CD4-positive, alpha-beta T cell treated with Interleukin-10 for 1 hour (primary cell): ENCODE measurements at regions not wholly inside any gene's neighbourhood (a gene's known extent, or its start where the extent isn't known, plus 50 kb on each side); places are given as distances from the start of the nearest gene placed in this dataset.
"Not testable (repeated sequence)": the region's sequence is repeated elsewhere in the genome, so short reads cannot be mapped to it uniquely, and the experiment has no call there.

Experiments used
- DNase-seq: peaks from one replicate; pipeline ENCODE4 v3.0.0-alpha.2; 2020

DNA sequence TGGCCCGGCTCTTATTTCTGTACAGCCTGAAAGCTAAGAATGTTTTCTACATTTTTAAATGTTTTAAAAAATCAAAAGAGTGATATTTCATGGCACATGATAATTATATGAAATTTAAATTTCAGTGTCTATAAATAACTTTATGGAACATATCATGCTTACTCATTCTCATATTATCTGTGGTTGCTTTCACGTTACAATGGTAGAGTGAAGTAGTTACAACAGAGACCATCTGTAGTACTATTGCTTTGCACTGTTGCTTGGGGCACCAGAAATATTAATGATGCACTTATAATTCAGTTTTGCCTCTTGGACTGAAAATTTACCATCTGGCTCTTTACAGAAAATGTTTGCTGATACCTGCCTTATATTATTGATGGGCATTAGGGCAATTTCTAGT, 481.6 kb downstream of the PLPP3 start:
- DNase-seq = no peak

DNA sequence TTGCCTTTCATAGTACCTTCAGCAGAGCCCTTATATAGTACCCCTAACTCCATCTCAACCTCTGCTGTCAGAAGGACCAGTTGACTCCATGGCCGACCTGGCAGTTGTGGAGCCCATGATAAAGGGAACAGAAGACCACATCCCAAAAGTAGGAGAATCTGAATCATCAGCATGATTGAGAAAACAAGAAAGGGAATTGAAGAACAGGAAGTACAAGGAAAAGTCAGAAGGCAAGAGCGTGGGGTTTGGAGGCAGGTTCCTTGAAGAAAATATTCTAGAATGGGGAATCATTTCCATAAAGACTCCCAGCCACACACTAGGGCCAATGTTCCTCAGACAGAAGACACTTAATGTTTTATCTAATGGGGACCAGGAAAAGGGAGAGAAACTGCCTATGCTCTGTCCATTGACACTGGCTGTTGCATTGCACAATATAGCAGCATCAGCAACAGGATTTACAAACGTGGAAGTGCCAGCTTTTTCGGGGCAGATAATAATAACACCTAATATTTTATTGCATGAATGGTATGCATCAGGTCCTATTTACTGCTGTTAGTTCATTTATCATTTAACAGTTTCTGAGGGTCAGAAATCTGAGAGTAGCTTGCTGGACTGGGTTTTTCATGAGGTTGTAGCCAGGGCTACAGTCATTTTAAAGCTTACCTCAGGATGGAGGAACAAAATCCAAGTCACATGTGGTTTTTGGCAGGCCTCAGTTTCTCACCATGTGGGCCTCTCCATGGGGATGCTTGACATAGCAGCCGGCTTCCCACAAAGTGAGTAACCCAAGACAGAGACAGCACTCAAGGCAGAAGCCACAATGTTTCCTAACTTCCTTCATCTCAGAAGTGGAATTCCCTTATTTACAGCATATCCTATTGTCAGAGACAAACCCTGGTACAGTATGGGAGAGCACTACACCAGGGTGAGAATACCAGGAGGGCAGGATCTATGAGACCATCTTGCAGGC, 483.4 kb downstream of the PLPP3 start:
- DNase-seq = no peak

DNA sequence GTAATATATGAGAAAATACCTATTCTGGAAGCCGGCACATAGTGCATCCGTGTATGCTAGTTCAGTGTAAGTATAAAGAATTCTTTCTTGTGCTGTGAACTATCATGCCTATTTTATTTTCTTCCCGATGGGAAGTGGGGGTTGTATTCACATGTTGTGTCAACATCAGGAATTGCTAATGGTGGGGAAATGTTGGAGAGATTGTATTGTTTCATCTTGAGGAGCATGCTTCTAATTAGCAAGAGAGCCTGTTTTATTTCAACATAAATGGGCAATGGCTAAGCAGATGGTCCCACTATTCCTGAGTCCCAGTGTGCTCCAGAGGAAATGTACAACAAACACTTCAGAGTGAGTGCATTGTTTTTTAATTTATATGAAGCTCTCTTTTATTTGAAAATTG, 485.2 kb downstream of the PLPP3 start:
- no peak for DNase-seq

DNA sequence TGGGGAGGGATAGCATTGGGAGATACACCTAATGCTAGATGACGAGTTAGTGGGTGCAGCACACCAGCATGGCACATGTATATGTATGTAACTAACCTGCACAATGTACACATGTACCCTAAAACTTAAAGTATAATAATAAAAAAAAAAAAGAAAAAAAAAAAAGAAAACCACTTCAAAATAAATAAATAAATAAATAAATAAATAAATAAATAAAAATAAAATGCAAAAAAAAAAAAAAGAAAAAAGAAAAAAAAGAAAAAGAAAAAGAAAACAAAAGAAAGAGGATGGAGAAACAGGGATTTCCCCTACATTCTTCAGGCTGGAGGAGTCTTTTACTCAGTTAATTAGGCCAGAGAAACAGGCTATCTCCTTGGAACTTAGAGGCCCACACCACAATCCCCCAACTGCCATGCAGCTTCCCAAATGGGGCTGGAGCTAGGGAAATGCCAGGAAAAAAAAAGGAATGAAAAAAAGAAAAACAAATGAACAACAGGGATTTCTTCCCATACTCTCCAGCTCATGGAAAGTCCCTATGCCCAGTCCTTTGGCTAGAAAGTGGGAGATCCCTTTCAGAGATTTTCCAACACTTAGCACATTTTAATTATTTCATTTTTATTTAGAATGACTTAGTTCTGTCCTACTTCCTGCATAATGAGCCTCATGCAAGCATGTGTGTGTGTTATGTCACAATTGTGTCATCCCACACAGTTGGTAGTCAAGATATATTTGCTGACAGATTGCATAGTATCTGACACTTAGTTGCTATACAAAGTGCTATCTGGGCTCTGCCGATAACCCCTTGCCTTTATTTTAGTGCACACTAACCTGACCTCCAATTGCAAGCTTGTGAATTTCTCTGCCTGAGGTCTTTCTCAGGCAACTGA, 486.4 kb downstream of the PLPP3 start:
- DNase-seq = no peak

DNA sequence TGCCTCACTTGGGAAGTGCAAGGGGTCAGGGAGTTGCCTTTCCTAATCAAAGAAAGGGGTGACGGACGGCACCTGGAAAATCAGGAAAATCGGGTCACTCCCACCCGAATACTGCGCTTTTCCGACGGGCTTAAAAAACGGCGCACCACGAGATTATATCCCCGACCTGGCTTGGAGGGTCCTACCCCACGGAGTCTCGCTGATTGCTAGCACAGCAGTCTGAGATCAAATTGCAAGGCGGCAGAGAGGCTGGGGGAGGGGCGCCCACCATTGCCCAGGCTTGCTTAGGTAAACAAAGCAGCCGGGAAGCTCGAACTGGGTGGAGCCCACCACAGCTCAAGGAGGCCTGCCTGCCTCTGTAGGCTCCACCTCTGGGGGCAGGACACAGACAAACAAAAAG, 489.5 kb downstream of the PLPP3 start:
- DNase-seq = not testable (repeated sequence)

DNA sequence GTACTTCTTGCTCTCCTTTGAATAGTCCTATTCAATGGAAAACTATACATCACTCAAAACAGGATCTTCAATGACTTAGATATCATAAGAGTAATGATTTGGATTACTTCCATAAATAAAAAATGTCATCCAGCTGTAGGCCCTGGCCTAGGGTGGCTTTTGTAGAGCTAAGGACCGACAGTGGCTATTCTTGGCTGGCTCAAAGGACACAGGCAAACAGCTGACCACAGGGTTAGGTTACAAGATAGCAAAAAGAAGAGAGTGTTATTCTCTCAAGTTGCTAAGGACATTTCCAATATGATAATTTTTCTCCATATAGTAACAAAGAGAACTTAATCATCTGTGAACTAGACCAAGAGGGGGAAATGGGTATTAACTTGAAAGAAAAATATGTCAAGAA, 495.1 kb downstream of the PLPP3 start:
- DNase-seq = no peak

DNA sequence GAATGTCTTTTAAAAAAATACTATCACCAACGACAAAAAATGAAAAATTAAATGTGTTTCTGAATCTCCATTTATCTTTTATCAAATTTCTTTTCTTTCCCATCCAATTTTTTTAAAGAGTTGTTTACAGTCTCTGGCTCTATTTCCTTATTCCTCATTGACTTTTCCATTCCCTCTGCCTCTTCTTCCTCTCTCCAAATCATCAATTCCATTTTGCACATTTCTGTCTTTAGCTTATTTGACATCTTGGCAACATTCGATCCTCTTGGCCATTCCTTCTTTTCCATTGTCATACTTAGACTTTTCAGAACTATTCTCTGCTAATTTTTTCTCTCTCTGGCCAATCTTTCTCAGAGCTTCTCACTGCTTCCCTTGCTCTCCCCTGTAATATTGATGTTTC, 497.6 kb downstream of the PLPP3 start:
- DNase-seq = no peak

DNA sequence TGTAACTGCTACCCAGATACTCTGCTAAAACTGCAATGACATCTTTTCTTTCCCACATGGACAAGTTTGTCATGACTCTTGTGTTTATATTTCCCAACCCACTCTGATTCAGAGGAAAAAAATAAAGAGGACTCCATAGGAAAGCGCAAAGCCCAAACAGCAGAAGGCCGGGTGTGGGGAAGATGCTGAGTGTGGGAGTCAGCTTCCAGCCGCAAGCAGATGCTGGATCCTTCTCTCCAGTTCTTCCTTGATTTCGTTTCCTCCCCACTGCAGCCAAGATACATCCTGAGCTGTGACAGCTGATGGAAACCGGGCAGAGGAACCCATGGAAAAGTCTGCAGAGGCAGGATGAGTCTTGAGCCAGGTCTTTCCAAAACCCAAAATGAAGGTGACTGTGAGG, 498.2 kb downstream of the PLPP3 start:
- no peak for DNase-seq

DNA sequence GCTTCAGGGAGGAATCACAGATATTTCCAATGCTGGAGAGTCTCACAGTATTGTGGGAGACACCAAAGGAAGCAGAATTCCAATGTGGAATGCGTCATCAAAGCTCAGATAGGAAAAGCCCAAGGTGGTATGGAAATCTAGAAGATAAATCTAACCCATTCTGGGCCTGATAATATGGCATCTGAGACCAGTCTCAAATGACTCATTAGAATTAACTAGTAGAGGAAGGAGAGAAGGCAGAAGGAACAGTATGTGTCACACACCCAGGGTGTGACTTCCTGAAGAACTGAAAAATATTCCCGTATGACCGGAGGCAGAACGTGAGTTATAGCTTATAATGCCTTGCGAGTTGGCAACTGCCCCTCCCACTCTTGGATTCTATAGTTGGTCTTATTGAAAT, 499.2 kb downstream of the PLPP3 start:
- no peak for DNase-seq

DNA sequence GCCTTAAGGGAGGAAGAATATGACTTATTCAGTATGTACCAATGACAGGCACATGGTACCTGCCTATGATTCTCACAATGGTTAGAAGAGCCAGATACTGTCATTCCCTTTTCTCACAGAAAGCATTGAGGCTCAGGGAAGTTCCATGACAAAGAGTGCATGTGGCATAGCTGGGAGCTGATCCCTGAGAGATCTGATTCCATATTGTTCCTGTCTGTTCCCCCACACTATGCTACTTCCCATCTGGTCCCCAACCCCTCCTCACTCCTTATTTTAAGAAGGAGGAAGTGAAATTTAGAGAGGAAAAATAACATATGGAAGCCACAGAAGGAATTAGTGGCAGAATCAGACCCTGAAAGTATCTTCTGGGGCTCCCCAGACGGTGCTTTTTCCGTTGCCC, 500.0 kb downstream of the PLPP3 start:
- no peak for DNase-seq

DNA sequence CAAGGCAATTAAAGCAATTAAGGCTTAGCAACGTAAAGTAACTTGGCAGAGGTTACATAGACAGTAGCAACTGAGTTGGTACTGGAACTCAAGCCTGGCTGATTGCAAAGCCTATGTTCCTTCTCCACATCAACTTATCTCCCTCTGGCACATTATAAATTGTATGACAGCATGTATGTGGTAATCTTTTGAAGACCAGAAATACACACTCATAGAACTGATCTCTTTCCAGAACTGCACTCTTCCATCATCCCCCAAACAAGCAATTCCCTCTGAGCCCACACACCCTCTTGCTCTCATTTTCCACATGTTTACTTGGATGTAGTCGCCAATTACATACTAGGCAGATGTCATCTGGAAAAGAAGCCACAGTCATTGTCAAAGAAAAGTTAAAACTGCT, 502.2 kb downstream of the PLPP3 start:
- no peak for DNase-seq

DNA sequence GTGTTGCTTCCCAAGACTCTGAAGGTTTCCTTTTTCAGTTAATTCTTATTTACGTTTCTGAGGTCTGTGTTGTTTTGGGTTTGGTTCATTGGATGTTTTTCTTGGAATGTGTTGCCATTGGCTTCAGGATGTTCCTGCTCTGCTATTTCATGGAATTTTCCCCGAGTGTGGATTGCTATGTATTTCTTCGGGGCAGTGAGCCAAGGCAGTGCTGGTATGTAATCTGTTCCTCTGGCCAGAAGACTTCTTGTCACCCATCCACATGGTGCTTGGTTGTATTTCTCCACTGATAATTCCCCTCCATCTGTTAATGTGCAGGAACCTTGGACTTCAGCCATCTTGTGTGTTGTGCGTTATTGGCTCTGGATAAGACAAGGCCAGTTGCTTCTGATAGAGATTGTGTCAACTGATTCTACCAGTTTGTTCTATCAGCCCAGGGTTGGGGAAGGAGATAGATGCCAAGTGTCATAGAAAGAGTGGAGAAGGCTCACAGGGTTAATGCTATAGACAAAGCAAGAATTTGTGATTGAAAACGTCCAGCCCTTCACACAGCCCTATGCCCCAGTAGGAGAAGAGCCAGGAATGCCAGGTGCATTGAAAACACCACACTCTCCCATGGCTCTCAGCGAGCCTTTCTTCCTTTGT, 505.2 kb downstream of the PLPP3 start:
- DNase-seq = no peak

DNA sequence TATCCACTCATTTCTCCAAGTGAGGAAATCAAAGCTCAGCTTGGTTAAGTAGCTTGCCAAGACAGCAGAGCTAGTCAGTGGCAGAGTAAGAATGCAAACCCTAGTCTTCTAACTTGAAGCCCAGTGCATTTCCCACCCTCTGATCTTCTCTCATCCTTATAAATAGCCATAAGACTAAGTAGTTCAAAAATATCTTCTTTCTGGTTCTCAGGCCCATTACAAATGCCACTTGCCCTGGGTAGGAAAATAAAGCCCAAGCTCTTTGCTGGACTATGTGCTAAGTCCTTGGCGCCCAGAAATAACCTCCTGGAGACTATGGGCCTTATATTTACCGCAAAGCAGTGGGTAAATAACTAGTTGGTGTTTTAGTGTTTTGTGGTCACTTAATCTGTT, 505.8 kb downstream of the PLPP3 start:
- DNase-seq = no peak

DNA sequence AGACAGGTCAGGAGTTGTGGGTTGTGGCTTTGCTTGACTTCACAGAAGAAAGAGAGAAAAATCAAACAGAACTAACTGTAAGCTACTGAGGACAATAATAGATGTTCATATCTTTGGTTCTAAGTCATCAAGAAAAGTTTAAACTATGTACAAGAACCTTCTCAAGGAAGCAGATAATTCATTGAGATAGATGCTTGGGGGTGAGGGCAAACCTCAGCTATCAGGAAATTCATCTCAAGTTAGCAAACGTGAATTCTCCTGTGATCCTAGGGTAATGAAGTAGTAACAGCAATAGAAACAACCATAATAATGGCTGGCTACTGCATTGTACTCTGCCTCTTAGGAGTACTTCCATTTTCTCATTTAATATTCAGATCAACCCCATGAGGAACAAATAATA, 506.2 kb downstream of the PLPP3 start:
- DNase-seq = no peak

DNA sequence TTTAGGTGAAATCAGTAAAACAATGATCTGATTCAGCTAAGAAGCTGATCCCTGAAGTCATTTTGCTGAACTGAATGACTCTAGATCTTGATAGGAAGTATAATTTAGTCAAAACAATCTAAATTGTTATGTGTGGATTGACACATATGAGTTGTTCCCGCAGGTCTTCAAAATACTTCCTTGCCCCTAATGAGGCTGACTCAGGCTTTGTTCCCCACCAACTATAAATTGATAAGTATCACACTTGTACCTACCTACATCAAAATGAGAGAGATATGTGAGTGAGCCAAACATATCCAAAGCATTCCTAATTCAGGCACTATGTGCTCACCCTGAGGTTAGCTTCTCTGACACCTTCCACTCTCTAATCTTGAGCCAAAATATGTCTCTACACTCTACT, 507.1 kb downstream of the PLPP3 start:
- no peak for DNase-seq

DNA sequence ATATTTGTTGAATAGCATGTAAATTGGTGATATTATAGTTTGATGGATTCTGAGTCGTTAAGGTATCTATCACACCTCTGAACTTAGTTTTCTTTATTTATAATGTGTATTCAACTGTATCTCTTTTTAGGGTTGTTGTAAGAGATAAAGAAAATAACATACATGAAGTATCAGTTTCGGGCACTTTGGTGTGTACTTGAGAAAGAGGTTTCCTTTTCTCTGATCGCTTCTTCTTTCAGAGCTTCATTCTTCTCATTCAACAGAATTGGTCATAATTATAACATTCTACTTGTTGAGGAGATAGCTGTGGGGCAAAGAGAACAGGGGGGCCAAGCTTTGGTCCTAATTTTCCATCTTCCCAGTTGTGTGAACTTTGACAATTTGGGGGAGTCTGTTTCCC, 508.0 kb downstream of the PLPP3 start:
- DNase-seq = no peak

DNA sequence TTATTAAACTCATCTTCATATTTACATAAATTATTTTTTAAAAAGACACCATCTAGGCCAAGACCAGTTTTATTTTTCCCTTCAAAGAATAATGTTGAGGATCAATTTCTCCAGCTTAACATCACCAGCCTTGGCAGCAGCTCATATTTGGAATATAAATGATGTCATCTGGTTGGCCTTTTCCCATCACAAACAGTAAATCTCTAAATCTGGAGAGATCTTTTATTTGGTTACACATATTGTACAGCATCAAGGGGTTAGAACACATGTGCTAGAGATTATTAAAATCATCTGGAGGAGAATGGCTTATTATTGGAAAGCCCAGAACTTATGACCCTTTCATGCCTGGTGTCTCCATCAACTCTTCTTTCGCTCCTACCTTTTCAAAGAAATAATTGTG, 508.8 kb downstream of the PLPP3 start:
- no peak for DNase-seq

DNA sequence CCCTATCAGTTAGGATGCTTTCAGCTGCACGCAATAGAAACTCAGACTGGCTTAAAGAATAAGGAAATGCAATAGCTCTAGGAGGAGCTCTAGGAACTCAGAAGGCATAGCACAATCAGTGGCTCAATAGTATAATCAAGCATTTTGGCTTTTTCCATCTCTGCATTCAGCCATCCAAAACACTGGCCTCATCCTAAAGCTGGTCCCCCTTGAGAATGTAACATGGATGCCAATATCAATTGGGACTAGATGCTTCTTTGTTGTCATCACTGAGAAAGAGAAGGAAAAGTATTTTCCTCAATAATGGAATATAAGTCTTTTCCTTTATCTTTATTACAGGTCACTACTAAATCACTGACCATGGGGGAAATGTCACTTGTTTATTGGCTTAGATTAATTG, 509.5 kb downstream of the PLPP3 start:
- DNase-seq = no peak

DNA sequence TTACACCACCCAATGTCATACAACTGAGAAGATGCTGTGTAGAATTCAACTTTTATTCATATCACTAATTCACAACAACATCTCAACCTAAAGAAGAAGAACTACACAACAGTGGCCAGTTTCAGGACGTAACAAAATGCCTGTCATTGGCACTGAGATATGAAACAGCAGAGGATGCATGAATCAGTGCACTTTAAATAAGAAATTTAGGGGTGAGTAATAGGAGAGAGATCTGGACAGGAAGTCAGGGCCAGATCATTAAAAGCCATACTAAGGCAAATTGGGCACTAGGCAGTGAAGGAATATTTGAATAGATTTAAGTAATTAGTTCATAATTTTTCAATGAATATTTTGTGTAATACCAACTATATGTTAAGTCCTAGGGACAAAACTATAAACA, 510.5 kb downstream of the PLPP3 start:
- no peak for DNase-seq

DNA sequence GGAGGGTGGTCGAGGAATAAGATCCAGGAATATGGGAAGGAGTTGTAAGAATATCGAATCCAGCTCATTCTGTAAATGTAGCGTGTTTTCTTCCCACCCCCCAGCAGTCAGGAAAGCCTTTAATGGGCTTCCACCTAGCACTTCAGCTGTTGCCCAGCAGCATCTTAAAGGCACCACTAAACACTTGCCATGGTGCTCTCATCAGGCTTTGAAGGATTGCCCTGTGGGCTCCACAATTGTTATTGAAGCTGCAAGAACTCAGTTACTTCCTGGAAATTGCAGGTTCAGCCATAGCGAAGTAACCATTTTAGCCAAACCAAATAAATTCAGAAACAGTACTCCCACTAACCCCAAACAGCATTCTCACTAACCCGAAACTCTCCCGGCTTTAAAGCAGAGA, 511.2 kb downstream of the PLPP3 start:
- no peak for DNase-seq

DNA sequence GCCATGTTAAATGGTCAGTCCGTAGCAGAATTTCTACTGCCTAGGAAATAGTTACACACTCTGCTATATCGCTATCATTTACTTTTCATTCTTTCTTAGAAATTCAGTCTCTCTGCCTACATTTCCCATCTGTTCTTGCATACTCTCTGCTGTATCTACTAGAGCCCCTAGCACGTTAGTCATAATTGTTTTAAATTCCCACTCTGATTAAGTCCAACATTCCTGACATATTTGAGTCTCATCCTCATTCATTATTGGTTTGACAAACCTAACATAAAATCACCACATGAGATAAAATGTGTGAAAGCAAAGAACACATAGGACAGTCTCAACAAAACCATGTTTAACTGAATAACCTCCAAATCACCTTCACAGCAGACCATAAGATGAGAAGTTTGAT, 513.6 kb downstream of the PLPP3 start:
- no peak for DNase-seq

DNA sequence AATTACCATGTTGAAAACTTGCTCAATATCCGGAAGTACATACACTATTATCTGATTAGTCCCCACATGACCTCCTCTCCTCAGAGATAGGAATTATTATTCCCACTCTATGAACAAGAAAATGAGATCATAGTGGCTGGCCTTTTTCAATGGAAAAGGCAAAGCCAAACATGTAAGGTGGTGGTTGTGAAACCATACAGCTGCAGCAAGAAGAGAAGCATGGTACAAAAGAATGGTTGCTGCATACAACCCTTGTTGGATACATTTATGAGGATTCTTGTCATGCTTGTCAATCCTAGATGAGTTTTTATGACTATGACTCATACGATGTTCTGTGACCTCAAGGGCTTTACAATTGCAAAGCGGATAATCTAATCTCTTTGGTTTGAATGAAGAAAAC, 514.7 kb downstream of the PLPP3 start:
- no peak for DNase-seq

DNA sequence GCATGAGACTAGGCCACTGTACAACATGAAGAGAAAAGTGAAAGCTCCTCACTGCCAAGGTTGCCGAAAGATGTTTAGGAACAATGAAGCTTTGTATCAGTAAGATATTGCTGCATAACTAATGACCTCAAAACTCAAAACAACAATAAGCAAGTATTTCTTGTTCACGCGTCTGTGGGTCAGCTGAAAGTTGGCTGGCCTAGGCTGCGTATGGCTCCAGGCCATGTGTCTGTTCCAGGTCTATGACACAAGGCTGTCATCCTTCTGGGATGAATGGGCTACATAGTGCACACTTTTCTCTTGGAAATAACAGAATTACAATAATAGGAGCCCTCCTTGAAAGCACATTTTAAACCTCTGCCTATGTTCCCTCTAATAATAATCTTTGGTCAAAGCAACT, 515.9 kb downstream of the PLPP3 start:
- DNase-seq = no peak

DNA sequence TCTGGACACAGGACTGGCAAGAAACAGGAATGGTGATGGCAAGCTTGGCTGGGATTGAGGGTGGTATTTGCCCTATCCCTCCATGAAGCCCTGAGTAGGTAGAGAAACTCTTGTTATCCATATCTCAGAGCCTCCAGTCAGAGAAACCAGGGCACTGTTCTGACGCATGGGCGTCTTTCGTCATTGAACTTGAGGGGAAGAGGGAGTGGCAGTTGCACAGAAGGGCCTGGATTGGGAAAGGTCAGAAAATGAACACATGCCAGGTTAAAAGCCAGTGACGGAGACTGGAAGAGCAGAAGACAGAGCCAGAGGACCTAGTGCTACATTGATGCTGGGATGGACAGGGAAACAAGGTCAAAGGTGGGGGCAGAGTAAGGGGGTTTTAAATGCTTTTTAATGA, 516.7 kb downstream of the PLPP3 start:
- no peak for DNase-seq
